HepG2 (cell line): ENCODE measurements at regions not wholly inside any gene's neighbourhood (a gene's known extent, or its start where the extent isn't known, plus 50 kb on each side); places are given as distances from the start of the nearest gene placed in this dataset.

ENCODE experiments used
- ATAC-seq: fragments of 200-7000 bp; cut with Tn5 transposase; 3 replicates; pipeline ENCODE4 v1.9.1; 2020; ENCODE audit warnings: mild to moderate bottlenecking, moderate library complexity
- BruUV-seq: library from RNA; stranded (reverse); fragments of 400-500 nt; replicated peaks from 2 replicates; lab custom pipeline; 2021; lab: Mats Ljungman, UMichigan
- CTCF ChIA-PET: fragments of 300-600 bp; formaldehyde crosslinking; extraction: SDS; loops from one replicate; lab custom pipeline; 2021; ENCODE audit warnings: low total read pairs, inconsistent platforms, low intra/inter-chr PET ratio; lab: Yijun Ruan, JAX
- POLR2A ChIA-PET: fragments of 350-600 bp; sonication (Branson Sonifier 250); formaldehyde crosslinking; loops from one replicate; lab custom pipeline; 2020; ENCODE audit warnings: antibody characterized with exemption, inconsistent platforms; lab: Yijun Ruan, JAX
- DNase-seq: peaks from one replicate; pipeline ENCODE4 v3.0.0-alpha.2; 2015; ENCODE audit warnings: low spot score
- FAIRE-seq: peaks from 3 replicates; lab custom pipeline; 2011; peaks lifted over from hg19 to GRCh38; lab: Jason Lieb, UNC
- H2AFZ ChIP-seq: one replicate; pipeline ENCODE4 v1.6.1; 2011; ENCODE audit warnings: low read length, inconsistent platforms
- H3K27ac ChIP-seq: fragments of 300-600 bp; 3 replicates; pipeline ENCODE4 v1.8.0; 2011; ENCODE audit warnings: mixed run types, mild to moderate bottlenecking, mixed read lengths, low read length, inconsistent platforms; ENCODE audit not compliant: insufficient read depth; ENCODE audit errors: extremely low read length
- H3K27me3 ChIP-seq, 2 experiments: fragments of 200-600 bp in 1 of 2; 2 replicates in 1 of 2; 3 replicates in 1 of 2; pipeline versions ENCODE4 v1.6.0 to v1.8.0; 2011; ENCODE audit warnings: low read length in 2 of 2, mild to moderate bottlenecking in 2 of 2, moderate library complexity in 2 of 2, inconsistent platforms in 1 of 2; ENCODE audit not compliant: insufficient read depth in 2 of 2, control insufficient read depth in 1 of 2
- H3K36me3 ChIP-seq, 2 experiments: fragments of 200-600 bp in 1 of 2; replicated peaks in 1 of 2; 2 replicates in 1 of 2; 3 replicates in 1 of 2; pipeline versions ENCODE4 v1.5.1 to v1.8.0; 2011; ENCODE audit warnings: low read length in 2 of 2, inconsistent platforms in 1 of 2; ENCODE audit not compliant: insufficient read depth in 2 of 2, control insufficient read depth in 1 of 2
- H3K4me1 ChIP-seq: 2 replicates; pipeline ENCODE4 v1.5.1; 2012; ENCODE audit warnings: low read length, inconsistent platforms; ENCODE audit not compliant: insufficient read depth
- H3K4me2 ChIP-seq: 2 replicates; pipeline ENCODE4 v1.6.0; 2011; ENCODE audit warnings: low read depth, low read length, inconsistent platforms
- H3K4me3 ChIP-seq, 3 experiments: fragments of 200-600 bp in 1 of 3; sonication (generic), shearing (Covaris generic) in 1 of 3; replicated peaks in 1 of 3; 2 replicates each; pipeline ENCODE4 v1.5.1; 2011 to 2016; ENCODE audit warnings: low read length in 3 of 3, inconsistent platforms in 2 of 3, low read depth in 2 of 3, mild to moderate bottlenecking in 2 of 3, control low read depth in 1 of 3, mixed read lengths in 1 of 3; ENCODE audit not compliant: insufficient read depth in 1 of 3
- H3K79me2 ChIP-seq: one replicate; pipeline ENCODE4 v1.6.1; 2011; ENCODE audit warnings: low read length, inconsistent platforms; ENCODE audit not compliant: insufficient read depth
- H3K9ac ChIP-seq: 2 replicates; pipeline ENCODE4 v1.6.0; 2011; ENCODE audit warnings: mild to moderate bottlenecking, low read depth, low read length, inconsistent platforms; ENCODE audit not compliant: insufficient read depth
- H3K9me3 ChIP-seq: 2 replicates; pipeline ENCODE4 v1.5.1; 2012; ENCODE audit warnings: mild to moderate bottlenecking, low read length
- H4K20me1 ChIP-seq: 2 replicates; pipeline ENCODE4 v1.6.0; 2011; ENCODE audit warnings: inconsistent platforms, mild to moderate bottlenecking, low read length, moderate library complexity; ENCODE audit not compliant: insufficient read depth
- ESRRA ChIP-seq: sonication (generic); formaldehyde crosslinking; IDR thresholded peaks from 2 replicates; pipeline ENCODE4 v1.5.1; 2020; ENCODE audit warnings: mild to moderate bottlenecking, low read depth, missing genetic modification reagents
- IRX3 ChIP-seq: sonication (generic); formaldehyde crosslinking; IDR thresholded peaks from 2 replicates; pipeline ENCODE4 v1.8.1; 2023; ENCODE audit warnings: mild to moderate bottlenecking, low read depth, missing genetic modification reagents, borderline replicate concordance
- MTF2 ChIP-seq: sonication (generic); formaldehyde crosslinking; IDR thresholded peaks from 2 replicates; pipeline ENCODE4 v1.5.0; 2020; ENCODE audit warnings: missing genetic modification reagents, borderline replicate concordance
- SP2 ChIP-seq: sonication (generic); formaldehyde crosslinking; IDR thresholded peaks from 2 replicates; pipeline ENCODE4 v1.5.1; 2020; ENCODE audit warnings: mild to moderate bottlenecking, missing genetic modification reagents
- TSC22D2 ChIP-seq: sonication (generic); formaldehyde crosslinking; IDR thresholded peaks from 2 replicates; pipeline ENCODE4 v1.5.1; 2020; ENCODE audit warnings: missing genetic modification reagents, mild to moderate bottlenecking, borderline replicate concordance
- ZNF879 ChIP-seq: sonication (generic); formaldehyde crosslinking; IDR thresholded peaks from 2 replicates; pipeline ENCODE4 v1.8.1; 2023; ENCODE audit warnings: missing genetic modification reagents
- WGBS: methylation state at CpG from one replicate; pipeline ENCODE4 v1.1.6; 2017; ENCODE audit warnings: low lambda C conversion rate; 5-methylcytosine and 5-hydroxymethylcytosine counted together
- in situ Hi-C: cut with HindIII; loops from 2 replicates; pipeline ENCODE4 v1.10.0; 2017; ENCODE audit warnings: low pct_unique_long_range_greater_than_20kb; ENCODE audit not compliant: extremely low pct_ligation_motif_present
- intact Hi-C: fragments of 100-400 bp; cut with micrococcal nuclease; formaldehyde crosslinking; loops from one replicate; pipeline ENCODE4 v1.10.0; 2022; ENCODE audit not compliant: unreplicated experiment
- TF ChIP-seq, protein P1 (sequence below): sonication (generic); formaldehyde crosslinking; IDR thresholded peaks from 2 replicates; pipeline ENCODE4 v1.5.0; 2020; ENCODE audit warnings: missing genetic modification reagents, mild to moderate bottlenecking, borderline replicate concordance
- TF ChIP-seq, protein P2 (sequence below): sonication (generic); formaldehyde crosslinking; IDR thresholded peaks from 2 replicates; pipeline ENCODE4 v1.4.0; 2020; ENCODE audit warnings: mild to moderate bottlenecking, low read depth, missing genetic modification reagents
- TF ChIP-seq, protein P3 (sequence below): IDR thresholded peaks from 2 replicates; pipeline ENCODE4 v1.6.1; 2016
- TF ChIP-seq, protein P4 (sequence below): sonication (generic); formaldehyde crosslinking; IDR thresholded peaks from 2 replicates; pipeline ENCODE4 v1.4.0; 2020; ENCODE audit warnings: mild to moderate bottlenecking, missing genetic modification reagents

DNA sequence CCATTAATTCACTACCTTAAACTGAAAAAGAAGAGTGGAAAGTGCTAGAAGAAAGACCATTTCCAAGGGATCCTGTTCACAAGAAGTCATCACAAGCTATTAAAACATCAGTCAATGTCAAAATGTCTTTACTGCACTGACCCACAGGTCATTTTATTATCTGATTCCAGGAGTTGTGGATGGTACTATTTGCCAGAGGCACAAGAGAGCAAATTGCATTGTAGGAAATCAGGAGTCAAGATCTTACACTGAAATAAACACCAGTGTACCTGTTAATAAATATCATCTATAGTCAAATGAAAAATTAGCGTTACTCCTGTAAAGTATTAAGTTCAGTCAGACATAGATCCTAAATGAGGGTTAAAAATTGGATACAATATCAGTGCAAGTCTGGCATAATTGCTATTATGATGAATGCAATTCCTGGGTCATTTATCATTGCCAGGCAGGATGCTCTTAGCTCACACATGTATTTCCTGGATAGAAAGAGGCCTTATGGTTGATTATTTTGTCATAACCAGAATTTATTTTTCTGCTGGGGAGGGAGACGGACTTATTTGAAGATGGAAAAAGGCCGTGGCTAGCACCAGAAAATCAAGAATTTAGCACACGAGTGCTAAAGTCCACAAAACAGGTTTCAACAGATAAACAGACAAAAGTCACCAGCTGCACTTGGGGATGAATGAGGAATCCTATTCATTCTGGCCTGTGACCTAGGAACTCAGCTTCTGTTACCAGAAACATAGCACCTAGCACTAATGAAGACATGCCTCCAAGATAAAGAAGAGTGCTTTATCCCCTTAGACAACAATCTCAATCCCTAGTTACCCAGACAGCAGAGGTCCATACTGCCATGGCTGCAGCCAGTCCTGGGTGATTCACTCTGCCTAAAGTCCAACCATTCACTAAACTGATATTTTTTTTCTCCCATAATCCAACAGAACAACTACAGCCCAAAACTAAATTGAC lies 683.1 kb upstream of the POM121L12 start:
- intact Hi-C loops (no loop called here), in situ Hi-C loops (no loop called here)
- Histone ChIP-seq H3K27ac (no peak overlapping the region), H3K9ac (no peak overlapping the region), H3K4me1 (no peaks in the 10 kb centered on the region), H3K79me2 (no peaks in the 10 kb centered on the region), H4K20me1 (no peaks in the 10 kb centered on the region), H3K9me3 (peaks cover 44% of the 10 kb centered on the region), H3K4me3 (no peak overlapping the region), H2AFZ (no peak overlapping the region), H3K27me3 (no peaks in the 10 kb centered on the region), H3K4me2 (no peak overlapping the region), H3K36me3 (no peaks in the 10 kb centered on the region)
- no peak for TF ChIP-seq ESRRA (CRISPR knock-in tag)
- no peak for TF ChIP-seq IRX3 (CRISPR knock-in tag)
- no peak for TF ChIP-seq MTF2 (CRISPR knock-in tag)
- TF ChIP-seq, protein P1, sequence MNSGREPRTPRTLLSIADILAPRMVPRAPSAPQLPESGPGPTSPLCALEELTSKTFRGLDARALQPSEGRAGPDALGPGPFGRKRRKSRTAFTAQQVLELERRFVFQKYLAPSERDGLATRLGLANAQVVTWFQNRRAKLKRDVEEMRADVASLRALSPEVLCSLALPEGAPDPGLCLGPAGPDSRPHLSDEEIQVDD (CRISPR knock-in tag) = no peak
- TF ChIP-seq, protein P2, sequence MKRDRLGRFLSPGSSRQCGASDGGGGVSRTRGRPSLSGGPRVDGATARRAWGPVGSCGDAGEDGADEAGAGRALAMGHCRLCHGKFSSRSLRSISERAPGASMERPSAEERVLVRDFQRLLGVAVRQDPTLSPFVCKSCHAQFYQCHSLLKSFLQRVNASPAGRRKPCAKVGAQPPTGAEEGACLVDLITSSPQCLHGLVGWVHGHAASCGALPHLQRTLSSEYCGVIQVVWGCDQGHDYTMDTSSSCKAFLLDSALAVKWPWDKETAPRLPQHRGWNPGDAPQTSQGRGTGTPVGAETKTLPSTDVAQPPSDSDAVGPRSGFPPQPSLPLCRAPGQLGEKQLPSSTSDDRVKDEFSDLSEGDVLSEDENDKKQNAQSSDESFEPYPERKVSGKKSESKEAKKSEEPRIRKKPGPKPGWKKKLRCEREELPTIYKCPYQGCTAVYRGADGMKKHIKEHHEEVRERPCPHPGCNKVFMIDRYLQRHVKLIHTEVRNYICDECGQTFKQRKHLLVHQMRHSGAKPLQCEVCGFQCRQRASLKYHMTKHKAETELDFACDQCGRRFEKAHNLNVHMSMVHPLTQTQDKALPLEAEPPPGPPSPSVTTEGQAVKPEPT (CRISPR knock-in tag) = no peak
- TF ChIP-seq SP2 = no peak
- TF ChIP-seq, protein P3, sequence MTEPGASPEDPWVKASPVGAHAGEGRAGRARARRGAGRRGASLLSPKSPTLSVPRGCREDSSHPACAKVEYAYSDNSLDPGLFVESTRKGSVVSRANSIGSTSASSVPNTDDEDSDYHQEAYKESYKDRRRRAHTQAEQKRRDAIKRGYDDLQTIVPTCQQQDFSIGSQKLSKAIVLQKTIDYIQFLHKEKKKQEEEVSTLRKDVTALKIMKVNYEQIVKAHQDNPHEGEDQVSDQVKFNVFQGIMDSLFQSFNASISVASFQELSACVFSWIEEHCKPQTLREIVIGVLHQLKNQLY (CRISPR knock-in tag) = no peak
- TF ChIP-seq, protein P4, sequence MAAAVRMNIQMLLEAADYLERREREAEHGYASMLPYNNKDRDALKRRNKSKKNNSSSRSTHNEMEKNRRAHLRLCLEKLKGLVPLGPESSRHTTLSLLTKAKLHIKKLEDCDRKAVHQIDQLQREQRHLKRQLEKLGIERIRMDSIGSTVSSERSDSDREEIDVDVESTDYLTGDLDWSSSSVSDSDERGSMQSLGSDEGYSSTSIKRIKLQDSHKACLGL (CRISPR knock-in tag) = no peak
- TF ChIP-seq ZNF879 = no peak
- no peak for TF ChIP-seq TSC22D2 (CRISPR knock-in tag)
- CTCF ChIA-PET = no interaction called here
- POLR2A ChIA-PET = no interaction called here
- BruUV-seq = no TSS peak
- 1% methylated on average over 4 of the region's 4 CpGs for WGBS
- DNase-seq (no peak), FAIRE-seq (no peak), ATAC-seq (no peak)
